ENCODE measurements at regions not wholly inside any gene's neighbourhood (a gene's known extent, or its start where the extent isn't known, plus 50 kb on each side); places are given as distances from the start of the nearest gene placed in this dataset.

GRCh38 chr7:52119537-52119936, 802.9 kb upstream of the COBL start:
- H2BK15ac ChIP-seq (ENCODE audit: low read depth, low read length) = no peak overlapping the region
- H3K14ac ChIP-seq (replicated peaks; ENCODE audit: low read depth, low read length) = no peak overlapping the region
- H4K5ac ChIP-seq (ENCODE audit: low read depth, low read length) = no peak overlapping the region
- H3K56ac ChIP-seq (ENCODE audit: extremely low read depth, insufficient read depth, low read length) = no peak overlapping the region
- dilution Hi-C loops (cut with HindIII; ENCODE audit: low sequenced_read_pairs, unreplicated experiment) = no loop called here
- peaks cover 4% of the 10 kb centered on the region for H3K9me3 ChIP-seq (ENCODE audit: control insufficient read depth, insufficient read depth, low read length)
- H3K79me1 ChIP-seq (ENCODE audit: low read depth in 1 of 2, low read length in 2 of 2) = no peaks in the 10 kb centered on the region
- ATAC-seq (ENCODE audit: low read depth) (no peak), DNase-seq (no peak)
- H2BK20ac ChIP-seq (ENCODE audit: low read depth, low read length) = no peak overlapping the region
- WGBS, 2 experiments (ENCODE audit: extremely low coverage in 2 of 2, insufficient read length in 1 of 2) = 0% methylated on average over 1 of the region's 2 CpGs; no CpG with 5 or more reads in 1 of the 2 experiments
- no peak overlapping the region for H3K27ac ChIP-seq (ENCODE audit: insufficient read depth, low read length)
- TF ChIP-seq POLR2A (IDR thresholded peaks at IDR 0.05; ENCODE audit: low read depth, low read length) (no peak), FOS (IDR thresholded peaks at IDR 0.05; ENCODE audit: low read depth, low read length) (no peak), CTCF (conservative IDR thresholded peaks at IDR 0.05; ENCODE audit: low read depth, low read length) (no peak), RCOR1 (IDR thresholded peaks at IDR 0.05; ENCODE audit: insufficient replicate concordance, low read length) (no peak), MAFK (IDR thresholded peaks at IDR 0.05; ENCODE audit: low read depth, low read length) (no peak), BHLHE40 (IDR thresholded peaks at IDR 0.05; ENCODE audit: low read depth, low read length) (no peak), SMC3 (IDR thresholded peaks at IDR 0.05; ENCODE audit: low read depth, low read length) (no peak), CEBPB (IDR thresholded peaks at IDR 0.05; ENCODE audit: low read depth, low read length) (no peak), CHD1 (IDR thresholded peaks at IDR 0.05; ENCODE audit: low read depth, low read length) (no peak), MAZ (IDR thresholded peaks at IDR 0.05; ENCODE audit: borderline replicate concordance, low read depth, low read length) (no peak), RAD21 (IDR thresholded peaks at IDR 0.05; ENCODE audit: low read length) (no peak), RFX5 (IDR thresholded peaks at IDR 0.05; ENCODE audit: low read depth, low read length) (no peak), MXI1 (IDR thresholded peaks at IDR 0.05; ENCODE audit: borderline replicate concordance, low read depth, low read length) (no peak), ELK1 (IDR thresholded peaks at IDR 0.05; ENCODE audit: borderline replicate concordance, low read depth, low read length) (no peak)
- no peak overlapping the region for H2BK5ac ChIP-seq (ENCODE audit: low read depth, low read length, poor library complexity, severe bottlenecking)
- H3K4me2 ChIP-seq (ENCODE audit: low read depth, low read length) = no peak overlapping the region
- no peak overlapping the region for H3K4ac ChIP-seq (ENCODE audit: low read depth, low read length)
- H2AK5ac ChIP-seq (ENCODE audit: low read depth, low read length) = no peak overlapping the region
- no peaks in the 10 kb centered on the region for H3K4me1 ChIP-seq (ENCODE audit: control insufficient read depth, insufficient read depth, low read length)
- no peaks in the 10 kb centered on the region for H3K27me3 ChIP-seq (ENCODE audit: control insufficient read depth, insufficient read depth, low read length)
- H4K91ac ChIP-seq (ENCODE audit: insufficient read depth, low read depth, low read length) = no peak overlapping the region
- H3K4me3 ChIP-seq (ENCODE audit: insufficient read depth, low read depth, low read length) = no peak overlapping the region
- no peak overlapping the region for H2AK9ac ChIP-seq (replicated peaks; ENCODE audit: low read depth, low read length, poor library complexity)
- intact Hi-C loops (cut with micrococcal nuclease) = no loop called here
- no peak overlapping the region for H2BK120ac ChIP-seq (ENCODE audit: low read depth, low read length)
- no peak overlapping the region for H3K9ac ChIP-seq (ENCODE audit: low read depth, low read length)
- BruUV-seq (replicated peaks) = no TSS peak
- H4K20me1 ChIP-seq (ENCODE audit: insufficient read depth, low read length) = no peaks in the 10 kb centered on the region
- no peak overlapping the region for H3K23ac ChIP-seq (ENCODE audit: low read depth, low read length)
- H3K36me3 ChIP-seq (ENCODE audit: control insufficient read depth, insufficient read depth, low read length) = no peaks in the 10 kb centered on the region
- no peaks in the 10 kb centered on the region for H3K9me1 ChIP-seq (ENCODE audit: insufficient read depth, low read length)
- POLR2A ChIA-PET (ENCODE audit: unreplicated experiment) = no interaction called here
- CTCF ChIA-PET = no interaction called here
- in situ Hi-C loops (cut with MboI; ENCODE audit: low sequenced_read_pairs) = no loop called here
- H3K18ac ChIP-seq (ENCODE audit: low read depth, low read length) = no peak overlapping the region
- H2AFZ ChIP-seq (replicated peaks; ENCODE audit: low read length, poor library complexity) = no peak overlapping the region
- no peak overlapping the region for H4K8ac ChIP-seq (ENCODE audit: low read depth in 2 of 2, low read length in 2 of 2)
